ENCODE measurements at regions not wholly inside any gene's neighbourhood (a gene's known extent, or its start where the extent isn't known, plus 50 kb on each side); places are given as distances from the start of the nearest gene placed in this dataset.
"Not testable (repeated sequence)": the region's sequence is repeated elsewhere in the genome, so short reads cannot be mapped to it uniquely, and the experiment has no call there.

DNA sequence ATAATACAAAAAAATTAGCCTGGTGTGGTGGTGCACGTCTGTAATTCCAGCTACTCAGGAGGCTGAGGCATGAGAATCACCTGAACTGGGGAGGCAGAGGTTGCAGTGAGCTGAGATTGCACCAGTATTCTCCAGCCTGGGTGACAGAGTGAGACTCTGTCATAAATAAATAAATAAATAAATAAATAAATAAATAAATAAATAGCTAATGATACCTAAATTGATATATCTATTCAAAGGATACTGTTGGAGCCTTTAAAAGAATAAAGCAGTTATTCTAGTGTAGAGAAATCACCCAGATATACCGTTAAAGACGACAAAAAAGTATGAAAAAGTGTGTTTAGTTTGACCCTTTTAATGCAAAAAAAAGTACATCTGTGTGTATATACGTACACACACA, 155.6 kb downstream of the TXNL1 start:
- not testable (repeated sequence) for TF ChIP-seq ZSCAN30 (tag by site-specific recombination; IDR thresholded peaks at IDR 0.05); ZNF510 (tag by site-specific recombination; IDR thresholded peaks at IDR 0.05; ENCODE audit: insufficient replicate concordance); ZNF23 (tag by site-specific recombination; IDR thresholded peaks at IDR 0.05; ENCODE audit: borderline replicate concordance); ZNF24 (tag by site-specific recombination; IDR thresholded peaks at IDR 0.05)
